ENCODE measurements at regions not wholly inside any gene's neighbourhood (a gene's known extent, or its start where the extent isn't known, plus 50 kb on each side); places are given as distances from the start of the nearest gene placed in this dataset.
"Not testable (repeated sequence)": the region's sequence is repeated elsewhere in the genome, so short reads cannot be mapped to it uniquely, and the experiment has no call there.

GRCh38 chr16:35602116-35602515 is 2142.7 kb downstream of the TP53TG3F start:
- H3K4me3 ChIP-seq (ENCODE audit: low read length) = no peak overlapping the region
- no peak for TF ChIP-seq CTCF (IDR thresholded peaks at IDR 0.05; ENCODE audit: insufficient read depth, low read depth, low read length, missing control alignments)
- no peak for DNase-seq (ENCODE audit: low read depth)

GRCh38 chr16:35603371-35603770 is 2144.0 kb downstream of the TP53TG3F start:
- H3K4me3 ChIP-seq (ENCODE audit: low read length); DNase-seq (ENCODE audit: low read depth): not testable (repeated sequence)

GRCh38 chr16:35605921-35606320 is 2146.5 kb downstream of the TP53TG3F start:
- TF ChIP-seq CTCF (IDR thresholded peaks at IDR 0.05; ENCODE audit: insufficient read depth, low read depth, low read length, missing control alignments) = no peak
- no peak for DNase-seq (ENCODE audit: low read depth)
- H3K4me3 ChIP-seq (ENCODE audit: low read length) = no peak overlapping the region

GRCh38 chr16:35614883-35615282 is 2155.5 kb downstream of the TP53TG3F start:
- not testable (repeated sequence) for DNase-seq (ENCODE audit: low read depth); H3K4me3 ChIP-seq (ENCODE audit: low read length)

GRCh38 chr16:35619176-35619575 is 2159.8 kb downstream of the TP53TG3F start:
- not testable (repeated sequence) for DNase-seq (ENCODE audit: low read depth); H3K4me3 ChIP-seq (ENCODE audit: low read length)

GRCh38 chr16:35626041-35626440 is 2166.6 kb downstream of the TP53TG3F start:
- no peak overlapping the region for H3K4me3 ChIP-seq (ENCODE audit: low read length)
- no peak for TF ChIP-seq CTCF (IDR thresholded peaks at IDR 0.05; ENCODE audit: insufficient read depth, low read depth, low read length, missing control alignments)
- no peak for DNase-seq (ENCODE audit: low read depth)

- no peak for DNase-seq (ENCODE audit: low read depth)
- TF ChIP-seq CTCF (IDR thresholded peaks at IDR 0.05; ENCODE audit: insufficient read depth, low read depth, low read length, missing control alignments) = no peak
- H3K4me3 ChIP-seq (ENCODE audit: low read length) = no peak overlapping the region
Observed at GRCh38 chr16:35628976-35629375, 2169.6 kb downstream of the TP53TG3F start.

GRCh38 chr16:35631261-35631945 is 2172.0 kb downstream of the TP53TG3F start:
- H3K4me3 ChIP-seq (ENCODE audit: low read length) = no peak overlapping the region
- TF ChIP-seq CTCF (IDR thresholded peaks at IDR 0.05; ENCODE audit: insufficient read depth, low read depth, low read length, missing control alignments) = no peak
- no peak for DNase-seq (ENCODE audit: low read depth)
